GM19193 (cell line): ENCODE measurements at regions not wholly inside any gene's neighbourhood (a gene's known extent, or its start where the extent isn't known, plus 50 kb on each side); places are given as distances from the start of the nearest gene placed in this dataset.

ENCODE experiments used
- POLR2A ChIP-seq: IDR thresholded peaks from 4 replicates; pipeline ENCODE4 v1.6.1; 2011; ENCODE audit not compliant: insufficient read depth, insufficient read length; ENCODE audit errors: extremely low read depth

- TF ChIP-seq POLR2A, result peak; percentile 61
These were observed 93.3 kb downstream of the CD83 start for GRCh38 chr6:14210663-14211561.

GRCh38 chr6:14211562-14211942 is 94.0 kb downstream of the CD83 start:
- TF ChIP-seq POLR2A, result no peak

GRCh38 chr6:14212020-14212419 is 94.4 kb downstream of the CD83 start:
- TF ChIP-seq POLR2A, result no peak

- TF ChIP-seq POLR2A, result no peak
These were observed 95.1 kb downstream of the CD83 start for GRCh38 chr6:14212632-14213031.

GRCh38 chr6:14216946-14217684 is 99.5 kb downstream of the CD83 start:
- TF ChIP-seq POLR2A, result no peak

- TF ChIP-seq POLR2A, result no peak
These were observed 100.4 kb downstream of the CD83 start for GRCh38 chr6:14217728-14218518.

- no peak for TF ChIP-seq POLR2A
These were observed 100.9 kb downstream of the CD83 start for GRCh38 chr6:14218519-14218800.

- no peak for TF ChIP-seq POLR2A
These were observed 104.2 kb downstream of the CD83 start for GRCh38 chr6:14221564-14222279.

- no peak for TF ChIP-seq POLR2A
These were observed 105.4 kb downstream of the CD83 start for GRCh38 chr6:14222956-14223355.

GRCh38 chr6:14224359-14225103 is 107.0 kb downstream of the CD83 start:
- no peak for TF ChIP-seq POLR2A

GRCh38 chr6:14226051-14226660 is 108.6 kb downstream of the CD83 start:
- TF ChIP-seq POLR2A, result no peak

- no peak for TF ChIP-seq POLR2A
These were observed 111.0 kb downstream of the CD83 start for GRCh38 chr6:14228571-14228970.

- TF ChIP-seq POLR2A, result no peak
These were observed 113.5 kb downstream of the CD83 start for GRCh38 chr6:14231071-14231483.
